ENCODE measurements at regions not wholly inside any gene's neighbourhood (a gene's known extent, or its start where the extent isn't known, plus 50 kb on each side); places are given as distances from the start of the nearest gene placed in this dataset.

DNA sequence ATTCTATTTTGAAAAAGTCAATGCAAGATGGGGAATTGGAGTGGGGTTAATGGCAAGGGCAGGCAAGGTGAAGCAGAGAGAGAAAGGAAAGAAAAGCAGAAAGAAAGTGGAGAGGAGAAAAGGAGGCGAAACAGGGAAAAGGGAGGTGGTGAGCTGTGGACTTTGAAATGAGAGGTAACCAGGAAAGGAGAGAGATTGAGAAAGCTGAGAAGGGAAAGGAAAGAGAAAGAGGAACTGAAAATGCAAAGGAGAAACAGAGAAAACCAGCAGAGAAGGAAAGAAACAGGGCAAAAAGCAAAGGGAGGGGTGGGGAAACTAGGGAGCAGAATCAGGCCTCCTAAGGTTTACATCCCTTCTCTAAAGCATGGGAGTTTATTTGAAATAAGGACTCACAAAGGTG lies 72.5 kb upstream of the TPK1 start:
- WGBS, 5 donors: 76 to 91% (median 84%) methylated on average over 1 of the region's 1 CpG
- no peaks in the 10 kb centered on the region for H3K9me3 ChIP-seq

DNA sequence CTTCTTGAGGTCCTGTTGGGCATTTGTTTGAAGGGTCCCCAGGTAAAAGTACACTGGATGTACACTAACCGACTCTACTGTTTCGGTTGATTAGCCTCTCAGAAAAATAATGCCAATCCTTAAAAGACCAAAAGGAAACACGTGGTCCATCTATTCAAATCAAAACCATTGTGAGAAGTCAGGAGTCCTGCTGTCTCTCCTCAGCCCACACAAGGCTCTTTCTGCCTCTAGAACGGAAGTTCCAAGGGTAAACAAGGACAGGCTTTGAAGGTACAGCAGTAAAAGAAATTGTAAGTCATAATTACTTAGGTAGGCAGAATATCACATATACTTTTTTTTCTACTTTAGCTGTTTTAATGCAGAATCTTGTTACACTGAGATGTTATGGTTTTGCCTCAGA lies 71.7 kb upstream of the TPK1 start:
- H3K27ac ChIP-seq: no peak overlapping the region
- TF ChIP-seq POLR2AphosphoS5 (IDR thresholded peaks at IDR 0.05) (no peak), POLR2A (IDR thresholded peaks at IDR 0.05) (no peak)
- TF ChIP-seq, protein P1, sequence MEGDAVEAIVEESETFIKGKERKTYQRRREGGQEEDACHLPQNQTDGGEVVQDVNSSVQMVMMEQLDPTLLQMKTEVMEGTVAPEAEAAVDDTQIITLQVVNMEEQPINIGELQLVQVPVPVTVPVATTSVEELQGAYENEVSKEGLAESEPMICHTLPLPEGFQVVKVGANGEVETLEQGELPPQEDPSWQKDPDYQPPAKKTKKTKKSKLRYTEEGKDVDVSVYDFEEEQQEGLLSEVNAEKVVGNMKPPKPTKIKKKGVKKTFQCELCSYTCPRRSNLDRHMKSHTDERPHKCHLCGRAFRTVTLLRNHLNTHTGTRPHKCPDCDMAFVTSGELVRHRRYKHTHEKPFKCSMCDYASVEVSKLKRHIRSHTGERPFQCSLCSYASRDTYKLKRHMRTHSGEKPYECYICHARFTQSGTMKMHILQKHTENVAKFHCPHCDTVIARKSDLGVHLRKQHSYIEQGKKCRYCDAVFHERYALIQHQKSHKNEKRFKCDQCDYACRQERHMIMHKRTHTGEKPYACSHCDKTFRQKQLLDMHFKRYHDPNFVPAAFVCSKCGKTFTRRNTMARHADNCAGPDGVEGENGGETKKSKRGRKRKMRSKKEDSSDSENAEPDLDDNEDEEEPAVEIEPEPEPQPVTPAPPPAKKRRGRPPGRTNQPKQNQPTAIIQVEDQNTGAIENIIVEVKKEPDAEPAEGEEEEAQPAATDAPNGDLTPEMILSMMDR (IDR thresholded peaks at IDR 0.05 in 8 of 11, conservative IDR thresholded peaks at IDR 0.05 in 3 of 11): no peak
- WGBS, 5 donors: 42 to 60% (median 49%) methylated on average over 4 of the region's 4 CpGs
- no peak for DNase-seq
- intact Hi-C loops (cut with DNase I; ENCODE audit: low total_unique reads): no loop called here
- H3K36me3 ChIP-seq: no peaks in the 10 kb centered on the region
- peaks cover 0 to 14% (median 7%) of the 10 kb centered on the region in 6 donors for H3K4me1 ChIP-seq
- H3K4me3 ChIP-seq: no peak overlapping the region
- H3K9me3 ChIP-seq: no peaks in the 10 kb centered on the region
- no peaks in the 10 kb centered on the region for H3K27me3 ChIP-seq (replicated peaks in 1 of 7)

More for the DNA sequence above, 72.5 kb upstream of the TPK1 start:
- DNase-seq: no peak
- TF ChIP-seq POLR2AphosphoS5 (IDR thresholded peaks at IDR 0.05): no peak
- TF ChIP-seq, protein P1 (IDR thresholded peaks at IDR 0.05 in 8 of 11, conservative IDR thresholded peaks at IDR 0.05 in 3 of 11): no peak
- no peak for TF ChIP-seq POLR2A (IDR thresholded peaks at IDR 0.05)
- H3K4me1 ChIP-seq: peaks cover 0 to 14% (median 7%) of the 10 kb centered on the region in 6 donors
- H3K4me3 ChIP-seq: no peak overlapping the region
- no peak overlapping the region for H3K27ac ChIP-seq
- no peaks in the 10 kb centered on the region for H3K27me3 ChIP-seq (replicated peaks in 1 of 7)
- H3K36me3 ChIP-seq: no peaks in the 10 kb centered on the region
- intact Hi-C loops (cut with DNase I; ENCODE audit: low total_unique reads): no loop called here

DNA sequence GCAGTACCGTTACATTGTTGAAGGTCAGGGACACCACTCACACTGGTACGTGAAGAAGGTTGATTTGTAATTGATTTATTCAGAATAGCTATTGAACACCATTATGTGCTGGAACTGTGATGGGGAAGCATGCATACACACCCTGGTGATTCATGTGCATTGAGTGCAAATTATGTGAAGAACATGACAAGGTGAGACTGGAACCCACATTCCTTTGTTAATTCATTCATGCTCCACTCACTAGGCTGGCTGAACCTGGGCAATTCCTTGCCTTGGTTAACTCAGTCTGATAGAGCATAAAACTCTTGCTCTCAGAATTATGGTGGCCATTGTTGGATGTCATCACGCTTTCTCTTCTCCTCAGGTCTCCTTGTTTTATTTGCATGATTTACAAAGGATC lies 67.3 kb upstream of the TPK1 start:
- Histone ChIP-seq H3K27me3 (replicated peaks in 1 of 7) (no peaks in the 10 kb centered on the region), H3K27ac (no peak overlapping the region), H3K4me1 (peaks cover 0 to 9% (median 3%) of the 10 kb centered on the region in 6 donors), H3K4me3 (no peak overlapping the region), H3K9me3 (no peaks in the 10 kb centered on the region), H3K36me3 (no peaks in the 10 kb centered on the region)
- WGBS, 5 donors: 89 to 92% (median 90%) methylated on average over 3 of the region's 3 CpGs
- TF ChIP-seq POLR2A (IDR thresholded peaks at IDR 0.05) (no peak), POLR2AphosphoS5 (IDR thresholded peaks at IDR 0.05) (no peak)
- TF ChIP-seq, protein P1 (IDR thresholded peaks at IDR 0.05 in 8 of 11, conservative IDR thresholded peaks at IDR 0.05 in 3 of 11): no peak
- DNase-seq: no peak
- intact Hi-C loops (cut with DNase I; ENCODE audit: low total_unique reads): no loop called here

DNA sequence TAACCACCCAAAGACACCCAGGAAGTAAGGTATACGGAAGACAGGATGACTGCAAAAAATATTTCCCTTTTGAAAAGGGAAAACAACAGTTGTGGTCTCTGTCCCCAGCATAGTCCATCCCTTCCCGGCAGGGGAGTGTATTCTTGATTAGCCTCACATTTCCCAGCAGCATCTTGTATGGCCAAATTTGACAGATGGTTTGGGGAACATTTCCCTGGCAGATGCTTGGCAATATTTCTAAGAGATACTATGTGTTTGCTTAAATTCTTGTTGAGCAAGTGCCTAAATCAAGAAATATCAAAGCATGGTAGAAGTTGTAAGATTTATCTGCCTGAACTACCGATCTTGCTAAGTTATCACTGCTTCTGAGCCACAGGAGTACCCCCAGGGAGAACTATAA lies 56.9 kb upstream of the TPK1 start:
- Histone ChIP-seq H3K27me3 (replicated peaks in 1 of 7) (no peaks in the 10 kb centered on the region), H3K27ac (no peak overlapping the region), H3K36me3 (no peaks in the 10 kb centered on the region), H3K4me3 (no peak overlapping the region), H3K4me1 (no peaks in the 10 kb centered on the region), H3K9me3 (no peaks in the 10 kb centered on the region)
- DNase-seq: no peak
- intact Hi-C loops (cut with DNase I; ENCODE audit: low total_unique reads): no loop called here
- 60 to 76% (median 72%) methylated on average over 3 of the region's 3 CpGs for WGBS, 5 donors
- TF ChIP-seq POLR2A (IDR thresholded peaks at IDR 0.05): no peak
- TF ChIP-seq, protein P1 (IDR thresholded peaks at IDR 0.05 in 8 of 11, conservative IDR thresholded peaks at IDR 0.05 in 3 of 11): no peak
- no peak for TF ChIP-seq POLR2AphosphoS5 (IDR thresholded peaks at IDR 0.05)
